Lower leg skin (tissue), 3 donors: ENCODE measurements at regions not wholly inside any gene's neighbourhood (a gene's known extent, or its start where the extent isn't known, plus 50 kb on each side); places are given as distances from the start of the nearest gene placed in this dataset.

Experiments used
- POLR2A ChIP-seq, 2 donors: fragments of 450-650 bp; IDR thresholded peaks; one replicate each; pipeline ENCODE4 v1.6.1; 2016 to 2017; ENCODE audit warnings: antibody characterized with exemption in 2 of 2, mild to moderate bottlenecking in 1 of 2, moderate library complexity in 1 of 2
- TF ChIP-seq, protein P1 (sequence below), 3 donors: fragments of 450-650 bp; IDR thresholded peaks; one replicate each; pipeline ENCODE4 v1.5.1; 2016; ENCODE audit warnings: antibody characterized with exemption in 3 of 3, mild to moderate bottlenecking in 3 of 3, moderate library complexity in 2 of 3

DNA sequence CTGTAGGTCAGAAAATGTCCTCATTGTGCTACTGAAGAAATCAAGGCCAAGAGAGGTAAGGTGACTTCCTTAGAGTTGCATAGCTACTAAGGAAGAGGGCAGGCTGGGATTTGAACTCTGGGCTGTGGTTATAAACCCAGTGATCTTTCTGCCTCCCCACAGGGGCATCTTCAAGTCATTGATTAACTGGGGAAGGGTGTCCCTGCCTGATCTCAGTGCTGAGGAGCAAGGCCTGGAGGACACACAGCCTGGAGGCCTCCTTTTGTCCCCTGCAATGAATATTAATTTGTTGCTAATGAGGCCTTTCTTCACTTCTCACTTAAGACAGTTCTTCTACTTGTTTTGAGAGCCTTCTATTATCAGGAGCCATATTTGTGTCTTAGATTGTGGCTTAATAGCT, 83.8 kb downstream of the KATNIP start:
- TF ChIP-seq, protein P1, sequence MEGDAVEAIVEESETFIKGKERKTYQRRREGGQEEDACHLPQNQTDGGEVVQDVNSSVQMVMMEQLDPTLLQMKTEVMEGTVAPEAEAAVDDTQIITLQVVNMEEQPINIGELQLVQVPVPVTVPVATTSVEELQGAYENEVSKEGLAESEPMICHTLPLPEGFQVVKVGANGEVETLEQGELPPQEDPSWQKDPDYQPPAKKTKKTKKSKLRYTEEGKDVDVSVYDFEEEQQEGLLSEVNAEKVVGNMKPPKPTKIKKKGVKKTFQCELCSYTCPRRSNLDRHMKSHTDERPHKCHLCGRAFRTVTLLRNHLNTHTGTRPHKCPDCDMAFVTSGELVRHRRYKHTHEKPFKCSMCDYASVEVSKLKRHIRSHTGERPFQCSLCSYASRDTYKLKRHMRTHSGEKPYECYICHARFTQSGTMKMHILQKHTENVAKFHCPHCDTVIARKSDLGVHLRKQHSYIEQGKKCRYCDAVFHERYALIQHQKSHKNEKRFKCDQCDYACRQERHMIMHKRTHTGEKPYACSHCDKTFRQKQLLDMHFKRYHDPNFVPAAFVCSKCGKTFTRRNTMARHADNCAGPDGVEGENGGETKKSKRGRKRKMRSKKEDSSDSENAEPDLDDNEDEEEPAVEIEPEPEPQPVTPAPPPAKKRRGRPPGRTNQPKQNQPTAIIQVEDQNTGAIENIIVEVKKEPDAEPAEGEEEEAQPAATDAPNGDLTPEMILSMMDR (IDR thresholded peaks at IDR 0.05): no peak
- TF ChIP-seq POLR2A (IDR thresholded peaks at IDR 0.05): no peak
